ENCODE measurements at regions not wholly inside any gene's neighbourhood (a gene's known extent, or its start where the extent isn't known, plus 50 kb on each side); places are given as distances from the start of the nearest gene placed in this dataset.
"Not testable (repeated sequence)": the region's sequence is repeated elsewhere in the genome, so short reads cannot be mapped to it uniquely, and the experiment has no call there.

GRCh38 chr1:143611159-143611558, 360.6 kb downstream of the FAM72C start:
- peaks cover 21% of the 10 kb centered on the region for H3K9me3 Mint-ChIP-seq
- H3K36me3 Mint-ChIP-seq (ENCODE audit: low read depth), result peaks cover 16% of the 10 kb centered on the region

GRCh38 chr1:143610196-143610595, 361.6 kb downstream of the FAM72C start:
- H3K36me3 Mint-ChIP-seq (ENCODE audit: low read depth), result peaks cover 14% of the 10 kb centered on the region

More at GRCh38 chr1:143611159-143611558, 360.6 kb downstream of the FAM72C start:
- Mint-ChIP-seq H3K4me3 (no peak overlapping the region), H3K27ac (ENCODE audit: unreplicated experiment) (no peak overlapping the region), H3K4me1 (no peaks in the 10 kb centered on the region), H3K27me3 (ENCODE audit: low read depth) (no peaks in the 10 kb centered on the region)
- no peak for DNase-seq (ENCODE audit: low read depth, low spot score)
- TF ChIP-seq CTCF (conservative IDR thresholded peaks at IDR 0.05), result no peak

GRCh38 chr1:143604887-143605286, 366.9 kb downstream of the FAM72C start:
- peaks cover 11% of the 10 kb centered on the region for H3K36me3 Mint-ChIP-seq (ENCODE audit: low read depth)
- peaks cover 28% of the 10 kb centered on the region for H3K9me3 Mint-ChIP-seq

More at GRCh38 chr1:143610196-143610595, 361.6 kb downstream of the FAM72C start:
- Mint-ChIP-seq H3K27ac (ENCODE audit: unreplicated experiment) (no peak overlapping the region), H3K9me3 (peaks cover 18% of the 10 kb centered on the region), H3K4me1 (no peaks in the 10 kb centered on the region), H3K4me3 (no peak overlapping the region), H3K27me3 (ENCODE audit: low read depth) (no peaks in the 10 kb centered on the region)
- no peak for TF ChIP-seq CTCF (conservative IDR thresholded peaks at IDR 0.05)
- DNase-seq (ENCODE audit: low read depth, low spot score), result no peak

GRCh38 chr1:143584508-143584907, 387.3 kb downstream of the FAM72C start:
- Mint-ChIP-seq H3K9me3 (peaks cover 37% of the 10 kb centered on the region), H3K4me1 (no peaks in the 10 kb centered on the region), H3K27ac (ENCODE audit: unreplicated experiment) (no peak overlapping the region), H3K4me3 (no peak overlapping the region), H3K27me3 (ENCODE audit: low read depth) (no peaks in the 10 kb centered on the region), H3K36me3 (ENCODE audit: low read depth) (peaks cover 7% of the 10 kb centered on the region)
- no peak for TF ChIP-seq CTCF (conservative IDR thresholded peaks at IDR 0.05)
- no peak for DNase-seq (ENCODE audit: low read depth, low spot score)

More at GRCh38 chr1:143604887-143605286, 366.9 kb downstream of the FAM72C start:
- H3K4me3 Mint-ChIP-seq, result no peak overlapping the region
- no peak for DNase-seq (ENCODE audit: low read depth, low spot score)
- no peaks in the 10 kb centered on the region for H3K27me3 Mint-ChIP-seq (ENCODE audit: low read depth)
- H3K27ac Mint-ChIP-seq (ENCODE audit: unreplicated experiment), result no peak overlapping the region
- H3K4me1 Mint-ChIP-seq, result no peaks in the 10 kb centered on the region
- TF ChIP-seq CTCF (conservative IDR thresholded peaks at IDR 0.05), result no peak

- H3K4me1 Mint-ChIP-seq, result no peaks in the 10 kb centered on the region
- H3K27ac Mint-ChIP-seq (ENCODE audit: unreplicated experiment), result no peak overlapping the region
- peaks cover 5% of the 10 kb centered on the region for H3K36me3 Mint-ChIP-seq (ENCODE audit: low read depth)
- peaks cover 29% of the 10 kb centered on the region for H3K9me3 Mint-ChIP-seq
- no peaks in the 10 kb centered on the region for H3K27me3 Mint-ChIP-seq (ENCODE audit: low read depth)
- no peak for TF ChIP-seq CTCF (conservative IDR thresholded peaks at IDR 0.05)
- H3K4me3 Mint-ChIP-seq, result no peak overlapping the region
- no peak for DNase-seq (ENCODE audit: low read depth, low spot score)
These were observed 396.8 kb downstream of the FAM72C start for GRCh38 chr1:143574891-143575520.

- H3K27me3 Mint-ChIP-seq (ENCODE audit: low read depth); H3K27ac Mint-ChIP-seq (ENCODE audit: unreplicated experiment); DNase-seq (ENCODE audit: low read depth, low spot score); H3K4me3 Mint-ChIP-seq; H3K4me1 Mint-ChIP-seq: not testable (repeated sequence)
- peaks cover 14% of the 10 kb centered on the region for H3K36me3 Mint-ChIP-seq (ENCODE audit: low read depth)
- peaks cover 31% of the 10 kb centered on the region for H3K9me3 Mint-ChIP-seq
These were observed 399.1 kb downstream of the FAM72C start for GRCh38 chr1:143572661-143573060.

- not testable (repeated sequence) for H3K4me1 Mint-ChIP-seq; H3K27me3 Mint-ChIP-seq (ENCODE audit: low read depth); H3K27ac Mint-ChIP-seq (ENCODE audit: unreplicated experiment); H3K4me3 Mint-ChIP-seq; H3K9me3 Mint-ChIP-seq; DNase-seq (ENCODE audit: low read depth, low spot score)
- H3K36me3 Mint-ChIP-seq (ENCODE audit: low read depth), result peaks cover 12% of the 10 kb centered on the region
These were observed 408.0 kb downstream of the FAM72C start for GRCh38 chr1:143563761-143564160.
